Osteoblast (primary cell): ENCODE measurements at regions not wholly inside any gene's neighbourhood (a gene's known extent, or its start where the extent isn't known, plus 50 kb on each side); places are given as distances from the start of the nearest gene placed in this dataset.

Experiments used
- DNase-seq: peaks from one replicate; pipeline ENCODE4 v3.0.0; 2011; ENCODE audit warnings: low spot score, mixed read lengths; ENCODE audit not compliant: insufficient read length; ENCODE audit errors: missing footprints
- H2AFZ ChIP-seq: 2 replicates; pipeline ENCODE4 v1.6.0; 2011; ENCODE audit warnings: mild to moderate bottlenecking, low read length
- H3K27ac ChIP-seq: 2 replicates; pipeline ENCODE4 v1.5.1; 2011; ENCODE audit warnings: mild to moderate bottlenecking, low read depth, low read length, moderate library complexity
- H3K27me3 ChIP-seq: 2 replicates; pipeline ENCODE4 v1.6.0; 2012; ENCODE audit warnings: mild to moderate bottlenecking, control low read depth, inconsistent platforms, low read length, moderate library complexity; ENCODE audit not compliant: insufficient read depth
- H3K36me3 ChIP-seq: 2 replicates; pipeline ENCODE4 v1.5.1; 2011; ENCODE audit warnings: mild to moderate bottlenecking, low read length, control low read depth, moderate library complexity; ENCODE audit not compliant: insufficient read depth
- H3K4me1 ChIP-seq: 2 replicates; pipeline ENCODE4 v1.5.1; 2011; ENCODE audit warnings: mild to moderate bottlenecking, low read length, control low read depth, moderate library complexity; ENCODE audit not compliant: insufficient read depth
- H3K4me2 ChIP-seq: 2 replicates; pipeline ENCODE4 v1.6.0; 2011; ENCODE audit warnings: mild to moderate bottlenecking, low read length; ENCODE audit not compliant: insufficient read depth
- H3K4me3 ChIP-seq: fragments of 200-600 bp; sonication (generic); 3 replicates; pipeline ENCODE4 v1.5.1; 2012; ENCODE audit warnings: mild to moderate bottlenecking, low read length, inconsistent platforms; ENCODE audit not compliant: insufficient read depth
- H3K79me2 ChIP-seq: 2 replicates; pipeline ENCODE4 v1.6.0; 2012; ENCODE audit warnings: mild to moderate bottlenecking, low read length, control low read depth, inconsistent platforms; ENCODE audit not compliant: insufficient read depth
- H3K9me3 ChIP-seq: 2 replicates; pipeline ENCODE4 v1.5.1; 2011; ENCODE audit warnings: low read depth, low read length, control low read depth
- H4K20me1 ChIP-seq: 2 replicates; pipeline ENCODE4 v1.6.0; 2012; ENCODE audit warnings: mild to moderate bottlenecking, low read length, control low read depth; ENCODE audit not compliant: insufficient read depth
- CTCF ChIP-seq: IDR thresholded peaks from 2 replicates; pipeline ENCODE4 v1.5.1; 2011; ENCODE audit warnings: mild to moderate bottlenecking, low read depth, low read length, moderate library complexity; ENCODE audit errors: extremely low read depth

- H3K79me2 ChIP-seq, result peaks cover 17% of the 10 kb centered on the region
- H3K4me3 ChIP-seq, result no peak overlapping the region
- no peak for DNase-seq
- H3K36me3 ChIP-seq, result peaks cover 6% of the 10 kb centered on the region
- H3K27ac ChIP-seq, result no peak overlapping the region
- H3K27me3 ChIP-seq, result no peaks in the 10 kb centered on the region
- no peaks in the 10 kb centered on the region for H3K9me3 ChIP-seq
- H4K20me1 ChIP-seq, result no peaks in the 10 kb centered on the region
- H2AFZ ChIP-seq, result no peak overlapping the region
- no peak for TF ChIP-seq CTCF
- H3K4me1 ChIP-seq, result peaks cover 13% of the 10 kb centered on the region
- no peak overlapping the region for H3K4me2 ChIP-seq
These were observed 397.0 kb downstream of the KLF12 start for GRCh38 chr13:73737214-73737613.

GRCh38 chr13:73733706-73734105 is 400.5 kb downstream of the KLF12 start:
- Histone ChIP-seq H3K36me3 (peaks cover 3% of the 10 kb centered on the region), H3K4me2 (no peak overlapping the region), H3K4me3 (no peak overlapping the region), H3K27me3 (no peaks in the 10 kb centered on the region), H3K79me2 (peaks cover 14% of the 10 kb centered on the region), H4K20me1 (no peaks in the 10 kb centered on the region), H3K27ac (no peak overlapping the region), H3K9me3 (no peaks in the 10 kb centered on the region), H2AFZ (no peak overlapping the region), H3K4me1 (no peaks in the 10 kb centered on the region)
- no peak for DNase-seq
- no peak for TF ChIP-seq CTCF

GRCh38 chr13:73732350-73732749 is 401.9 kb downstream of the KLF12 start:
- DNase-seq, result no peak
- Histone ChIP-seq H3K36me3 (peaks cover 3% of the 10 kb centered on the region), H3K4me3 (no peak overlapping the region), H3K27ac (no peak overlapping the region), H3K79me2 (peaks cover 10% of the 10 kb centered on the region), H3K9me3 (no peaks in the 10 kb centered on the region), H4K20me1 (no peaks in the 10 kb centered on the region), H3K4me2 (no peak overlapping the region), H3K27me3 (no peaks in the 10 kb centered on the region), H2AFZ (no peak overlapping the region), H3K4me1 (no peaks in the 10 kb centered on the region)
- no peak for TF ChIP-seq CTCF

DNA sequence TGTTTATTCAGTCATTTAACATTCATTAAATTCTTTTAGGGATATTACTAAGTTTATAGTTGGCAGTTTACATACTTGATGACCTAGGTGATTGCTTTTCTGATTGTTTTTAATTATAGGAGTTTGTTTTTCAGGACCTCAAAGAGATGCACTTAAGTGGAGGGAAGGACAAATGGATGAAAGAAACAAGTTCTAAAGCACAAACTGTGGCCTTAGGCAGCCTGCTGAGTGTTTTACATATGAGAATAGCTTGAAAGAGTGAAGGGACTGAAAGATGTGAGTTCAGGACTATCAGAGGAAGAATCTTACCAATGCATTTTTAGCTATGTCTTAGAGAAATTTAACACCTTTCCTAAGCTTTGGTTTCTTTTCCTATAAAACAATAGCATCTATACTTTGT is 402.6 kb downstream of the KLF12 start:
- Histone ChIP-seq H3K27me3 (no peaks in the 10 kb centered on the region), H3K79me2 (peaks cover 12% of the 10 kb centered on the region), H3K27ac (no peak overlapping the region), H3K9me3 (no peaks in the 10 kb centered on the region), H4K20me1 (no peaks in the 10 kb centered on the region), H3K4me2 (no peak overlapping the region), H3K36me3 (peaks cover 3% of the 10 kb centered on the region), H2AFZ (no peak overlapping the region), H3K4me3 (no peak overlapping the region), H3K4me1 (no peaks in the 10 kb centered on the region)
- no peak for TF ChIP-seq CTCF
- no peak for DNase-seq
